Activated T-cell treated with anti-CD3 and anti-CD28 coated beads, Interleukin-2, amount 50 U/mL, for 72 hours (primary cell): ENCODE measurements at regions not wholly inside any gene's neighbourhood (a gene's known extent, or its start where the extent isn't known, plus 50 kb on each side); places are given as distances from the start of the nearest gene placed in this dataset.
"Not testable (repeated sequence)": the region's sequence is repeated elsewhere in the genome, so short reads cannot be mapped to it uniquely, and the experiment has no call there.

ENCODE experiments used
- ATAC-seq, 2 donors: fragments of 150-1000 bp; cut with Tn5 transposase; replicated peaks in 1 of 2; 2 replicates each; pipeline ENCODE4 v1.10.0; 2021; ENCODE audit warnings: moderate library complexity in 2 of 2, mild to moderate bottlenecking in 1 of 2
- DNase-seq, 2 donors: peaks; one replicate each; pipeline ENCODE4 v3.0.0; 2021 to 2022; ENCODE audit warnings: mixed read lengths in 1 of 2
- H3K27ac Mint-ChIP-seq: one replicate; pipeline ENCODE4 v1.8.0; 2022; ENCODE audit warnings: mild to moderate bottlenecking, moderate library complexity, mixed read lengths
- H3K27me3 Mint-ChIP-seq: one replicate; pipeline ENCODE4 v1.8.0; 2022; ENCODE audit warnings: low read depth, mixed read lengths
- H3K36me3 Mint-ChIP-seq, 2 donors: one replicate each; pipeline ENCODE4 v1.8.0; 2022; ENCODE audit warnings: mixed read lengths in 2 of 2, mild to moderate bottlenecking in 1 of 2; ENCODE audit not compliant: insufficient read depth in 2 of 2
- H3K4me1 Mint-ChIP-seq: one replicate; pipeline ENCODE4 v1.8.0; 2022; ENCODE audit warnings: low read depth, mixed read lengths
- H3K4me3 Mint-ChIP-seq, 2 donors: one replicate each; pipeline ENCODE4 v1.8.0; 2022; ENCODE audit warnings: mild to moderate bottlenecking in 2 of 2, mixed read lengths in 2 of 2, moderate library complexity in 2 of 2
- H3K9me3 Mint-ChIP-seq, 2 donors: one replicate each; pipeline ENCODE4 v1.8.0; 2022; ENCODE audit warnings: mixed read lengths in 2 of 2

- Mint-ChIP-seq H3K36me3 (peaks cover 0 to 4% of the 10 kb centered on the region in 2 donors), H3K4me3 (no peak overlapping the region), H3K4me1 (no peaks in the 10 kb centered on the region), H3K27me3 (no peaks in the 10 kb centered on the region), H3K27ac (no peak overlapping the region), H3K9me3 (peaks cover 12 to 14% of the 10 kb centered on the region in 2 donors)
- DNase-seq, result no peak
- ATAC-seq, result no peak
These were observed 526.4 kb downstream of the CDH10 start for GRCh38 chr5:24118351-24118750.

GRCh38 chr5:24135536-24135935 is 509.2 kb downstream of the CDH10 start:
- Mint-ChIP-seq H3K4me3 (no peak overlapping the region), H3K27ac (no peak overlapping the region), H3K9me3 (peaks cover 0 to 4% of the 10 kb centered on the region in 2 donors), H3K36me3 (no peaks in the 10 kb centered on the region), H3K27me3 (no peaks in the 10 kb centered on the region), H3K4me1 (no peaks in the 10 kb centered on the region)
- no peak for DNase-seq
- ATAC-seq, result no peak

- no peak for ATAC-seq
- H3K9me3 Mint-ChIP-seq, result peaks cover 0 to 5% of the 10 kb centered on the region in 2 donors
These were observed 503.7 kb downstream of the CDH10 start for GRCh38 chr5:24141046-24141445.

GRCh38 chr5:24142341-24142740 is 502.4 kb downstream of the CDH10 start:
- peaks cover 0 to 3% of the 10 kb centered on the region in 2 donors for H3K36me3 Mint-ChIP-seq
- H3K4me3 Mint-ChIP-seq, result no peak overlapping the region
- no peak for DNase-seq
- no peak for ATAC-seq
- no peak overlapping the region for H3K27ac Mint-ChIP-seq
- H3K27me3 Mint-ChIP-seq, result no peaks in the 10 kb centered on the region
- peaks cover 0 to 5% of the 10 kb centered on the region in 2 donors for H3K9me3 Mint-ChIP-seq
- H3K4me1 Mint-ChIP-seq, result no peaks in the 10 kb centered on the region

More at GRCh38 chr5:24141046-24141445, 503.7 kb downstream of the CDH10 start:
- no peak overlapping the region for H3K27ac Mint-ChIP-seq
- H3K36me3 Mint-ChIP-seq, result peaks cover 0 to 3% of the 10 kb centered on the region in 2 donors
- DNase-seq, result no peak
- H3K4me3 Mint-ChIP-seq, result no peak overlapping the region
- no peaks in the 10 kb centered on the region for H3K27me3 Mint-ChIP-seq
- no peaks in the 10 kb centered on the region for H3K4me1 Mint-ChIP-seq

- Mint-ChIP-seq H3K27me3 (no peaks in the 10 kb centered on the region), H3K36me3 (peaks cover 0 to 3% of the 10 kb centered on the region in 2 donors), H3K9me3 (peaks cover 2 to 8% of the 10 kb centered on the region in 2 donors), H3K4me1 (no peaks in the 10 kb centered on the region), H3K27ac (no peak overlapping the region), H3K4me3 (no peak overlapping the region)
- no peak for ATAC-seq
- DNase-seq, result no peak
These were observed 499.0 kb downstream of the CDH10 start for GRCh38 chr5:24145806-24146205.

GRCh38 chr5:24161559-24161958 is 483.2 kb downstream of the CDH10 start:
- Mint-ChIP-seq H3K4me1 (no peaks in the 10 kb centered on the region), H3K27me3 (no peaks in the 10 kb centered on the region), H3K36me3 (peaks cover 0 to 1% of the 10 kb centered on the region in 2 donors), H3K27ac (no peak overlapping the region), H3K4me3 (no peak overlapping the region), H3K9me3 (peaks cover 4 to 8% of the 10 kb centered on the region in 2 donors)
- no peak for ATAC-seq
- no peak for DNase-seq

- H3K4me1 Mint-ChIP-seq, result no peaks in the 10 kb centered on the region
- peaks cover 2 to 5% of the 10 kb centered on the region in 2 donors for H3K9me3 Mint-ChIP-seq
- H3K27me3 Mint-ChIP-seq, result no peaks in the 10 kb centered on the region
- DNase-seq (no peak), ATAC-seq (no peak)
- H3K36me3 Mint-ChIP-seq, result peaks cover 0 to 1% of the 10 kb centered on the region in 2 donors
- H3K4me3 Mint-ChIP-seq, result no peak overlapping the region
- no peak overlapping the region for H3K27ac Mint-ChIP-seq
These were observed 482.4 kb downstream of the CDH10 start for GRCh38 chr5:24162343-24162742.

- DNase-seq (no peak), ATAC-seq (no peak)
- Mint-ChIP-seq H3K27me3 (no peaks in the 10 kb centered on the region), H3K4me1 (no peaks in the 10 kb centered on the region), H3K27ac (no peak overlapping the region), H3K4me3 (no peak overlapping the region), H3K36me3 (peaks cover 0 to 1% of the 10 kb centered on the region in 2 donors), H3K9me3 (peaks cover 2 to 3% of the 10 kb centered on the region in 2 donors)
These were observed 481.7 kb downstream of the CDH10 start for GRCh38 chr5:24163091-24163490.

GRCh38 chr5:24167806-24168205 is 477.0 kb downstream of the CDH10 start:
- no peak overlapping the region for H3K4me3 Mint-ChIP-seq
- H3K4me1 Mint-ChIP-seq, result no peaks in the 10 kb centered on the region
- ATAC-seq (no peak), DNase-seq (no peak)
- peaks cover 3 to 13% of the 10 kb centered on the region in 2 donors for H3K9me3 Mint-ChIP-seq
- no peak overlapping the region for H3K27ac Mint-ChIP-seq
- H3K27me3 Mint-ChIP-seq, result no peaks in the 10 kb centered on the region
- peaks cover 0 to 1% of the 10 kb centered on the region in 2 donors for H3K36me3 Mint-ChIP-seq

GRCh38 chr5:24170026-24170425 is 474.8 kb downstream of the CDH10 start:
- Mint-ChIP-seq H3K27me3 (no peaks in the 10 kb centered on the region), H3K4me3 (no peak overlapping the region), H3K27ac (no peak overlapping the region), H3K4me1 (no peaks in the 10 kb centered on the region), H3K9me3 (peaks cover 3 to 13% of the 10 kb centered on the region in 2 donors), H3K36me3 (peaks cover 0 to 1% of the 10 kb centered on the region in 2 donors)
- DNase-seq (no peak), ATAC-seq (no peak)

GRCh38 chr5:24170930-24171329 is 473.8 kb downstream of the CDH10 start:
- H3K4me1 Mint-ChIP-seq, result not testable (repeated sequence)

GRCh38 chr5:24177821-24178220 is 467.0 kb downstream of the CDH10 start:
- H3K4me1 Mint-ChIP-seq, result no peaks in the 10 kb centered on the region
- H3K36me3 Mint-ChIP-seq, result no peaks in the 10 kb centered on the region

More at GRCh38 chr5:24170930-24171329, 473.8 kb downstream of the CDH10 start:
- not testable (repeated sequence) for DNase-seq, H3K4me3 Mint-ChIP-seq, H3K27me3 Mint-ChIP-seq, ATAC-seq, H3K36me3 Mint-ChIP-seq, H3K27ac Mint-ChIP-seq
- peaks cover 3 to 12% of the 10 kb centered on the region in 2 donors for H3K9me3 Mint-ChIP-seq

GRCh38 chr5:24183981-24184380 is 460.8 kb downstream of the CDH10 start:
- DNase-seq, result no peak

More at GRCh38 chr5:24177821-24178220, 467.0 kb downstream of the CDH10 start:
- H3K27me3 Mint-ChIP-seq, result no peaks in the 10 kb centered on the region
- ATAC-seq (no peak), DNase-seq (no peak)
- peaks cover 0 to 2% of the 10 kb centered on the region in 2 donors for H3K9me3 Mint-ChIP-seq
- no peak overlapping the region for H3K4me3 Mint-ChIP-seq
- no peak overlapping the region for H3K27ac Mint-ChIP-seq

GRCh38 chr5:24188216-24188925 is 456.4 kb downstream of the CDH10 start:
- DNase-seq (no peak), ATAC-seq (no peak)
- Mint-ChIP-seq H3K4me3 (no peak overlapping the region), H3K27me3 (no peaks in the 10 kb centered on the region), H3K9me3 (peaks cover 6 to 15% of the 10 kb centered on the region in 2 donors), H3K27ac (no peak overlapping the region), H3K36me3 (peaks cover 0 to 1% of the 10 kb centered on the region in 2 donors), H3K4me1 (no peaks in the 10 kb centered on the region)

More at GRCh38 chr5:24183981-24184380, 460.8 kb downstream of the CDH10 start:
- Mint-ChIP-seq H3K4me1 (no peaks in the 10 kb centered on the region), H3K27ac (no peak overlapping the region), H3K27me3 (no peaks in the 10 kb centered on the region), H3K36me3 (no peaks in the 10 kb centered on the region), H3K9me3 (peaks cover 3 to 12% of the 10 kb centered on the region in 2 donors), H3K4me3 (no peak overlapping the region)
- ATAC-seq, result no peak
